GM08714 (cell line): ENCODE measurements at regions not wholly inside any gene's neighbourhood (a gene's known extent, or its start where the extent isn't known, plus 50 kb on each side); places are given as distances from the start of the nearest gene placed in this dataset.

Source experiments
- H3K4me3 ChIP-seq: fragments of 200-500 bp; sonication (Bioruptor generic); 2 replicates; pipeline ENCODE4 v1.5.1; 2014; ENCODE audit warnings: mild to moderate bottlenecking, low read length, inconsistent platforms
- ZNF274 ChIP-seq: IDR thresholded peaks from 2 replicates; pipeline ENCODE4 v1.6.1; 2012; ENCODE audit warnings: mild to moderate bottlenecking, low read depth, low read length

GRCh38 chr20:10724449-10725173, 50.8 kb upstream of the JAG1 start:
- H3K4me3 ChIP-seq, result no peak overlapping the region
- no peak for TF ChIP-seq ZNF274

GRCh38 chr20:10728873-10729670, 55.3 kb upstream of the JAG1 start:
- H3K4me3 ChIP-seq, result no peak overlapping the region
- TF ChIP-seq ZNF274, result no peak

- H3K4me3 ChIP-seq, result no peak overlapping the region
- TF ChIP-seq ZNF274, result no peak
Measured at GRCh38 chr20:10729785-10730184, 56.0 kb upstream of the JAG1 start.

- H3K4me3 ChIP-seq, result no peak overlapping the region
- TF ChIP-seq ZNF274, result no peak
Measured at GRCh38 chr20:10730629-10731183, 56.9 kb upstream of the JAG1 start.

GRCh38 chr20:10731190-10731965, 57.6 kb upstream of the JAG1 start:
- H3K4me3 ChIP-seq, result no peak overlapping the region
- no peak for TF ChIP-seq ZNF274

- no peak for TF ChIP-seq ZNF274
- H3K4me3 ChIP-seq, result no peak overlapping the region
Measured at GRCh38 chr20:10733122-10733521, 59.3 kb upstream of the JAG1 start.

- no peak overlapping the region for H3K4me3 ChIP-seq
- no peak for TF ChIP-seq ZNF274
Measured at GRCh38 chr20:10735195-10735949, 61.6 kb upstream of the JAG1 start.

GRCh38 chr20:10739134-10739533, 65.3 kb upstream of the JAG1 start:
- no peak for TF ChIP-seq ZNF274

GRCh38 chr20:10739566-10739965, 65.8 kb upstream of the JAG1 start:
- no peak for TF ChIP-seq ZNF274
- H3K4me3 ChIP-seq, result no peak overlapping the region

More at GRCh38 chr20:10739134-10739533, 65.3 kb upstream of the JAG1 start:
- H3K4me3 ChIP-seq, result no peak overlapping the region

- no peak for TF ChIP-seq ZNF274
- no peak overlapping the region for H3K4me3 ChIP-seq
Measured at GRCh38 chr20:10741060-10741459, 67.3 kb upstream of the JAG1 start.

- no peak for TF ChIP-seq ZNF274
- no peak overlapping the region for H3K4me3 ChIP-seq
Measured at GRCh38 chr20:10745790-10746189, 72.0 kb upstream of the JAG1 start.

GRCh38 chr20:10747019-10747418, 73.2 kb upstream of the JAG1 start:
- TF ChIP-seq ZNF274, result no peak
- H3K4me3 ChIP-seq, result no peak overlapping the region

GRCh38 chr20:10749084-10749483, 75.3 kb upstream of the JAG1 start:
- no peak for TF ChIP-seq ZNF274

GRCh38 chr20:10752206-10752605, 78.4 kb upstream of the JAG1 start:
- H3K4me3 ChIP-seq, result no peak overlapping the region
- no peak for TF ChIP-seq ZNF274

More at GRCh38 chr20:10749084-10749483, 75.3 kb upstream of the JAG1 start:
- H3K4me3 ChIP-seq, result no peak overlapping the region

- no peak overlapping the region for H3K4me3 ChIP-seq
- TF ChIP-seq ZNF274, result no peak
Measured at GRCh38 chr20:10754824-10755223, 81.0 kb upstream of the JAG1 start.
